D721Med (cell line): ENCODE measurements at regions not wholly inside any gene's neighbourhood (a gene's known extent, or its start where the extent isn't known, plus 50 kb on each side); places are given as distances from the start of the nearest gene placed in this dataset.

Source experiments
- DNase-seq: peaks from one replicate; pipeline ENCODE4 v3.0.0; 2011; ENCODE audit warnings: low spot score; ENCODE audit not compliant: insufficient read length
- FAIRE-seq: peaks from 2 replicates; lab custom pipeline; 2011; peaks lifted over from hg19 to GRCh38; lab: Jason Lieb, UNC
- TF ChIP-seq, protein P1 (sequence below): IDR thresholded peaks from 2 replicates; pipeline ENCODE4 v1.5.1; 2012; ENCODE audit warnings: mild to moderate bottlenecking, control low read depth; ENCODE audit not compliant: insufficient read depth; ENCODE audit errors: missing control alignments

DNA sequence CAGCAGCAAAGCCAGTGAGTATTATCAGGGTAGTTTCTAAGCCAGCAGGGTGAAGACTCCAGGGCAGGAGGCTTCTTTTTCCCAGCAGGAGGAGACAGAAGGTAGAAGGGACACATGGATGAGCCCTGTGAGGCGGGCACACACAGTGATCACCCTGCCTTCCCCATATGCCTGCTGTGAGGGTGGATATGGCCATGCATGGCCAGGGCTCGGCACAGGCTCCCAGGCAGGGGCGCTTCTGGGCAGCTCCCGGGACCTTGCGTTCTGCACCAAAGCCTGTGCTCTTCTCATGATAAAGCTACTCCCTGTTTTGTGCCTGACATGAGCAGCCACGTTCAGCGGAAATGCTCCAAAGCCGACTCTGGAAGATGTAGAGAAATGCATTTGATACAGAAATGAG, 807.2 kb downstream of the TYW1 start:
- TF ChIP-seq, protein P1, sequence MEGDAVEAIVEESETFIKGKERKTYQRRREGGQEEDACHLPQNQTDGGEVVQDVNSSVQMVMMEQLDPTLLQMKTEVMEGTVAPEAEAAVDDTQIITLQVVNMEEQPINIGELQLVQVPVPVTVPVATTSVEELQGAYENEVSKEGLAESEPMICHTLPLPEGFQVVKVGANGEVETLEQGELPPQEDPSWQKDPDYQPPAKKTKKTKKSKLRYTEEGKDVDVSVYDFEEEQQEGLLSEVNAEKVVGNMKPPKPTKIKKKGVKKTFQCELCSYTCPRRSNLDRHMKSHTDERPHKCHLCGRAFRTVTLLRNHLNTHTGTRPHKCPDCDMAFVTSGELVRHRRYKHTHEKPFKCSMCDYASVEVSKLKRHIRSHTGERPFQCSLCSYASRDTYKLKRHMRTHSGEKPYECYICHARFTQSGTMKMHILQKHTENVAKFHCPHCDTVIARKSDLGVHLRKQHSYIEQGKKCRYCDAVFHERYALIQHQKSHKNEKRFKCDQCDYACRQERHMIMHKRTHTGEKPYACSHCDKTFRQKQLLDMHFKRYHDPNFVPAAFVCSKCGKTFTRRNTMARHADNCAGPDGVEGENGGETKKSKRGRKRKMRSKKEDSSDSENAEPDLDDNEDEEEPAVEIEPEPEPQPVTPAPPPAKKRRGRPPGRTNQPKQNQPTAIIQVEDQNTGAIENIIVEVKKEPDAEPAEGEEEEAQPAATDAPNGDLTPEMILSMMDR = no peak
- no peak for FAIRE-seq
- DNase-seq = no peak

GRCh38 chr7:67805921-67806471, 809.4 kb downstream of the TYW1 start:
- DNase-seq = no peak
- TF ChIP-seq, protein P1 = no peak
- no peak for FAIRE-seq

- TF ChIP-seq, protein P1 = no peak
- FAIRE-seq = no peak
- DNase-seq = no peak
Observed at GRCh38 chr7:67807826-67808225, 811.2 kb downstream of the TYW1 start.

- TF ChIP-seq, protein P1 = no peak
- DNase-seq (no peak), FAIRE-seq (no peak)
Observed at GRCh38 chr7:67809586-67809985, 813.0 kb downstream of the TYW1 start.

DNA sequence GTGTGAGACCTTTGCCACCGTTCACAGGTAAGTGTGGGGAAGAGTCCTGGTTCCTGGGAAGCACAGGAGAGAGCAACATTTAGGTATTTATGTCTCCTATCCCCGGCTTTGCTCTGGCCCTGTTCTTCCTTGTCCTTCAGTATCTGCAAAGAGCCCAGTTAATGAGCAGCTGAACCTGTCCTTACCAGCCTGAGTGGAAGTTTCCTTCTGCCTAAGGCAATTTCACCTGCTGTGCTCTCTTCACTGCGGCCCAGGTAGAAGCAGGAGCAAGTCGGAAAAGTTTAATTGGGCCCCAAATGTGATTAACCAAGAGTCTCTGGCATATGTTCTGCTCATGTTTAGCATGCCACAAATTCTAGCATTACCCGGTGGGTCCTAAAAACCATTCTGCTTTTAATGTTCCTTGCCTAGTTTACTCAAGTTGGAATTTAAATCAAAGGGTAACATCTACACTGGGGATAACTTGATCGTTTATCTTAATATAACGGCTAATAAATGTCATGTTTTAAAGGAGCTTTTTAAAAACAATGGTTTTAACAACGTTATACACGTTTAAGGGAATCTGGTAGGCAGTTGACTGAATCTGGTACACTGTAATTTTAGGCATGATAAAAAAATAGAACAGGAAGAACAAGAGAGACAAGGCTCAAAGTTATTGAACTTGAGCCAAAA, 817.1 kb downstream of the TYW1 start:
- DNase-seq (no peak), FAIRE-seq (no peak)
- TF ChIP-seq, protein P1 = no peak

DNA sequence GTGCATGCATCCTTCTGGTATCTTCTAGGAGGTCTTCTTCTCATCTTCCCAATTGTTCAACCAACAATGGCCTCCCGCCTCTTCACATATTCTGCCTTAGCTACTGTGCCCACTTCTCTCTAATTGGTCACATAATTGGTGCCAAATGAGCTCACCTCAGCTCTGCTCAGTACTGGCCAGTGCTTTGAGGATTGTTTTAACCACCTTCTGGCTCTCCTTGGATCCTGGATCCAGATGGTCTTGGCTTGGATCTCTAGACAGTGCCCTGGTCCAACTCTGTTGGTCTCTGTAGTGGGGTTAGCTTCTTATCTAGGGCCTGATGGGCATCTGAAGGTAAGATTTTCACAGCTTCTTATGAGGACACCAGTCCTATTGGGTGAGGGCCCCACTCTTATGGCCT, 820.8 kb downstream of the TYW1 start:
- DNase-seq (no peak), FAIRE-seq (no peak)
- TF ChIP-seq, protein P1 = no peak

GRCh38 chr7:67821116-67821515, 824.5 kb downstream of the TYW1 start:
- TF ChIP-seq, protein P1 = no peak
- DNase-seq (no peak), FAIRE-seq (no peak)
